Calu3 (cell line): ENCODE measurements at regions not wholly inside any gene's neighbourhood (a gene's known extent, or its start where the extent isn't known, plus 50 kb on each side); places are given as distances from the start of the nearest gene placed in this dataset.

Source experiments
- BruUV-seq: library from RNA; stranded (reverse); fragments of 400-500 nt; replicated peaks from 2 replicates; lab custom pipeline; 2021; lab: Mats Ljungman, UMichigan
- CTCF ChIA-PET: fragments of 300-600 bp; sonication (Branson Sonifier 250); formaldehyde crosslinking; loops from one replicate; lab custom pipeline; 2022; ENCODE audit warnings: antibody characterized with exemption; lab: Charles Lee
- DNase-seq: peaks from one replicate; pipeline ENCODE4 v3.0.0; 2022
- H3K27ac Mint-ChIP-seq: one replicate; pipeline ENCODE4 v1.8.0; 2022; ENCODE audit warnings: mixed read lengths; ENCODE audit not compliant: unreplicated experiment
- H3K27me3 Mint-ChIP-seq: one replicate; pipeline ENCODE4 v1.8.0; 2022; ENCODE audit warnings: mixed read lengths; ENCODE audit not compliant: unreplicated experiment
- H3K36me3 Mint-ChIP-seq: one replicate; pipeline ENCODE4 v1.8.0; 2022; ENCODE audit warnings: mild to moderate bottlenecking, moderate library complexity, mixed read lengths; ENCODE audit not compliant: insufficient read depth, unreplicated experiment
- H3K4me1 Mint-ChIP-seq: one replicate; pipeline ENCODE4 v1.8.0; 2022; ENCODE audit warnings: mild to moderate bottlenecking, low read depth, mixed read lengths; ENCODE audit not compliant: unreplicated experiment
- H3K4me3 Mint-ChIP-seq: one replicate; pipeline ENCODE4 v1.8.0; 2022; ENCODE audit warnings: mild to moderate bottlenecking, low read depth, moderate library complexity, mixed read lengths; ENCODE audit not compliant: unreplicated experiment
- H3K9me3 Mint-ChIP-seq: one replicate; pipeline ENCODE4 v1.8.0; 2022; ENCODE audit warnings: low read depth, mixed read lengths; ENCODE audit not compliant: unreplicated experiment
- intact Hi-C: fragments of 100-400 bp; cut with micrococcal nuclease; formaldehyde crosslinking; loops from one replicate; pipeline ENCODE4 v1.10.0; 2022; ENCODE audit not compliant: unreplicated experiment
- TF ChIP-seq, protein P1 (sequence below): fragments of 200-600 bp; IDR thresholded peaks from one replicate; pipeline ENCODE4 v1.8.0; 2022; ENCODE audit warnings: antibody characterized with exemption; ENCODE audit not compliant: unreplicated experiment

- TF ChIP-seq, protein P1, sequence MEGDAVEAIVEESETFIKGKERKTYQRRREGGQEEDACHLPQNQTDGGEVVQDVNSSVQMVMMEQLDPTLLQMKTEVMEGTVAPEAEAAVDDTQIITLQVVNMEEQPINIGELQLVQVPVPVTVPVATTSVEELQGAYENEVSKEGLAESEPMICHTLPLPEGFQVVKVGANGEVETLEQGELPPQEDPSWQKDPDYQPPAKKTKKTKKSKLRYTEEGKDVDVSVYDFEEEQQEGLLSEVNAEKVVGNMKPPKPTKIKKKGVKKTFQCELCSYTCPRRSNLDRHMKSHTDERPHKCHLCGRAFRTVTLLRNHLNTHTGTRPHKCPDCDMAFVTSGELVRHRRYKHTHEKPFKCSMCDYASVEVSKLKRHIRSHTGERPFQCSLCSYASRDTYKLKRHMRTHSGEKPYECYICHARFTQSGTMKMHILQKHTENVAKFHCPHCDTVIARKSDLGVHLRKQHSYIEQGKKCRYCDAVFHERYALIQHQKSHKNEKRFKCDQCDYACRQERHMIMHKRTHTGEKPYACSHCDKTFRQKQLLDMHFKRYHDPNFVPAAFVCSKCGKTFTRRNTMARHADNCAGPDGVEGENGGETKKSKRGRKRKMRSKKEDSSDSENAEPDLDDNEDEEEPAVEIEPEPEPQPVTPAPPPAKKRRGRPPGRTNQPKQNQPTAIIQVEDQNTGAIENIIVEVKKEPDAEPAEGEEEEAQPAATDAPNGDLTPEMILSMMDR, result no peak
- no peak overlapping the region for H3K27ac Mint-ChIP-seq
These were observed 380.5 kb upstream of the SPRED2 start for GRCh38 chr2:65812887-65813286.

GRCh38 chr2:65807942-65808341, 375.5 kb upstream of the SPRED2 start:
- intact Hi-C loops, result no loop called here
- Mint-ChIP-seq H3K9me3 (peaks cover 9% of the 10 kb centered on the region), H3K36me3 (no peaks in the 10 kb centered on the region), H3K4me3 (no peak overlapping the region), H3K27me3 (peaks cover 23% of the 10 kb centered on the region), H3K4me1 (no peaks in the 10 kb centered on the region), H3K27ac (no peak overlapping the region)
- no TSS peak for BruUV-seq
- TF ChIP-seq, protein P1, result no peak
- DNase-seq, result no peak
- CTCF ChIA-PET, result no interaction called here

More at GRCh38 chr2:65812887-65813286, 380.5 kb upstream of the SPRED2 start:
- H3K9me3 Mint-ChIP-seq, result peaks cover 2% of the 10 kb centered on the region
- H3K4me1 Mint-ChIP-seq, result no peaks in the 10 kb centered on the region
- no peak for DNase-seq
- CTCF ChIA-PET, result no interaction called here
- H3K27me3 Mint-ChIP-seq, result peaks cover 22% of the 10 kb centered on the region
- H3K36me3 Mint-ChIP-seq, result no peaks in the 10 kb centered on the region
- no TSS peak for BruUV-seq
- intact Hi-C loops, result no loop called here
- H3K4me3 Mint-ChIP-seq, result no peak overlapping the region

GRCh38 chr2:65804777-65805176, 372.4 kb upstream of the SPRED2 start:
- no peak for DNase-seq
- peaks cover 9% of the 10 kb centered on the region for H3K9me3 Mint-ChIP-seq
- H3K4me3 Mint-ChIP-seq, result no peak overlapping the region
- intact Hi-C loops, result loop anchor here (5.0 kb wide), 2 partner anchors 117 to 162 kb away; no protein-coding TSS in a partner anchor
- H3K4me1 Mint-ChIP-seq, result no peaks in the 10 kb centered on the region
- BruUV-seq, result no TSS peak
- TF ChIP-seq, protein P1, result no peak
- CTCF ChIA-PET, result no interaction called here
- peaks cover 30% of the 10 kb centered on the region for H3K27me3 Mint-ChIP-seq
- H3K27ac Mint-ChIP-seq, result no peak overlapping the region
- no peaks in the 10 kb centered on the region for H3K36me3 Mint-ChIP-seq

- Mint-ChIP-seq H3K4me3 (no peak overlapping the region), H3K36me3 (no peaks in the 10 kb centered on the region), H3K4me1 (no peaks in the 10 kb centered on the region), H3K27me3 (peaks cover 30% of the 10 kb centered on the region), H3K9me3 (peaks cover 7% of the 10 kb centered on the region), H3K27ac (no peak overlapping the region)
- CTCF ChIA-PET, result no interaction called here
- DNase-seq, result no peak
- TF ChIP-seq, protein P1, result no peak
- BruUV-seq, result no TSS peak
- intact Hi-C loops, result loop anchor here (5.0 kb wide), 2 partner anchors 115 to 160 kb away; no protein-coding TSS in a partner anchor
These were observed 370.0 kb upstream of the SPRED2 start for GRCh38 chr2:65802298-65802942.
